NCI-H226 (cell line): ENCODE measurements at regions not wholly inside any gene's neighbourhood (a gene's known extent, or its start where the extent isn't known, plus 50 kb on each side); places are given as distances from the start of the nearest gene placed in this dataset.

Experiments
- DNase-seq: peaks from one replicate; pipeline ENCODE4 v3.0.0-alpha.2; 2015

DNA sequence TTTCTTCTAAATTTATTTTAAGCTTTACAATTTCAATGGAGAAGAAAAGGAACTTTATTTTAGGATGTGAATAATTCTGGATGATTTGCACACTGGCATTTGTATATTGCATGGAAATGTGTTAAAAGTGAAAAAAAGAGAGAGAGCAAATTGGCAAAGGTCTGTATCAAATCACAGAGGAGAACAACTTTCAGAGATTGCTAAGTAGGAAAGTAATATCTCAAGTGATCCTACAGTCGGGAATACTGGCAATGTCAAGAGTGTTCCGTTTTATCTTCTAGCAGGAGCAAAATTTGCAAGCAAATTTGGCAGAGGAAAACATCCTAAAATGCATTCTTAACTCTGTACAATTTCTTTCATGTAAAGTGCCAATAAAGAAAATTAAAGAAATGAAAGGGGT lies 97.1 kb upstream of the TMC3 start:
- no peak for DNase-seq

GRCh38 chr15:81469154-81469553 lies 95.1 kb upstream of the TMC3 start:
- no peak for DNase-seq

DNA sequence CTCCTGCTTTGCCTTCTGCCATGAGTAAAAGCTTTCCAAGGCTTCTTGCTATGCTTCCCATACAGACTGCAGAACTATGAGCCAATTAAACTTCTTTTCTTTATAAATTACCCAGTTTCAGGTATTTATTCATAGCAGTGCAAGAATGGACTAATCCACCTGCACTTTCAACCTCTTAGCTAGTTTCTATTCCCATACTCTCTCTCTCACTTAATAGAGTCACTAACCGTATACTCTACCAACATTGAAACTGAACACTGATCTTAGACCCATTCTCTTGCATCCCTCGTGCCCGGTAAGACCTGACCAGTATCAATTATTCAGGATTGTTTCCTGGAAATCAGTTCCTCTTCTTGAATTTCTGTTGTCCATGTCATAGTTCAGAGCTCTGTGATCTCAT lies 92.7 kb upstream of the TMC3 start:
- DNase-seq: no peak

- DNase-seq: no peak
Measured at GRCh38 chr15:81454024-81454423, 80.0 kb upstream of the TMC3 start.

DNA sequence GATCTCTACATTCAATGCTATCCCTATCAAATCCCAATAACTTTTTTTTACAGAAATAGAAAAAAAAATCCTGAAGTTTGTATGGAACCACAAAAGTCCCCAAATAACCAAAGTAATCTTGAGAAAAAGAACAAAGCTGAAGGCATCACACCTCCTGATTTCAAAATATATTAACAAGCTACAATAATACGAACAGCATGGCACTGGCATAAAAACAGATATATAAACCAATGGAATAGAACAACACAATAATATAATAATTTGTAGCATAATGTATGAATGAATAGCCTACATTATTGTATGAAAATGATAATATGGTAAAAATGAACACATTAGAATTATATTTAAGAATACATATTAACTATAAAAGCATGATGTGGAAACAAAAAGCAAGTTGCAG lies 76.7 kb upstream of the TMC3 start:
- DNase-seq: no peak

- DNase-seq: no peak
Measured at GRCh38 chr15:81449836-81450474, 75.9 kb upstream of the TMC3 start.

DNA sequence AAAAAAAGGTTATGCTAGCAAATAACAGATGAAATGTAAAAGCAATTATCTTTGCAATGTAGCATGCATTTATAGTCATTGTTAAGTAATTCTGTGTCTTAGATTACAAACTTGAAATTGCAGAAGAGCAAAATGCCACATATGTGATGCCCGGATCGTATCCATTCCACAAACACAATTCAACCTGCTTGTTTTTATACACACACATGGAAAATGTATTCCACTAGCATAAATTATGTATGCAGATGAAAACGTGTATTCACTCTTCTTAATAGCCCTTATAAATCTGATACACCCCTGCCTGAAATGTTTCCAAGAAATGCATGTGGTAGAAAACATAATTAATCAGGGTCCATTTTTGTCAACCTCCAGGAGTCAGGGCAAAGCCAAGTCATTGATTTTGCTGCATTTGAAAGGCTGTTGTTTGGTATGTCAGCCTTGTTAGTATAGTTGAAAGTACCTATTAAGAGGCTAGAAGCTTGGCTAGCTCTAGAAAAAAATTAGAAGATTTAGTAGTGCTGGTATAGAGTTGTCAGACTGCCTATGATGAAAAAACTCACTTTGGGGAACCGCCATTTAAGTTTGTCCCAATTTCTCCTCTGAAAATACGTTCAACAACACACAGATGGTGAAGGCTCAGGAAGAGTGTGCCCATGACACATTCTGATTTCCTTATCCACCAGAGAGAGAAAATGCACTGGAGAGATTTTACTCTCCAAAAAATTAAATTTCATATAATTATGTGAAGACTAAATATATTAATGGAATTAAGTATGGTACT lies 69.2 kb upstream of the TMC3 start:
- no peak for DNase-seq

DNA sequence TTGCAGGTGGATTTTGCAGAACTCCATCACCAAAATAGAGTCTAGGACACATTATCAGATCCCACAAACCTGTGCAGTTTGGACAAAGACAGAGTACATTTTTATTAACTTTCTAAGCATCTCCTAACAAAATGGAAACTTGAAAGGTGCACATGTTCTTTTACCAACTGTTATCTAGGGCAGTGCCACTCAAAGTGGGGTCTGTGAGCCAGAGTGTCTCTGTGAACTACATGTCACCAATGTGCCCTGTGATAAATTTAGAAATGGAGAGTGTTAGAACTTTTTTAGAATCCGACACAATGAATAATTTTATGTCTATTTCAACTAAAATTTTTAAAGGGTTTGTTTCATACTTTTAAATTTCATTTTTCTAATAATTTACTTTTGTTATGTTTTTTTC lies 68.4 kb upstream of the TMC3 start:
- no peak for DNase-seq

GRCh38 chr15:81434851-81435250 lies 60.8 kb upstream of the TMC3 start:
- DNase-seq: no peak

- no peak for DNase-seq
Measured at GRCh38 chr15:81433462-81433861, 59.4 kb upstream of the TMC3 start.

GRCh38 chr15:81432179-81432578 lies 58.2 kb upstream of the TMC3 start:
- DNase-seq: no peak

GRCh38 chr15:81427176-81427575 lies 53.2 kb upstream of the TMC3 start:
- no peak for DNase-seq

DNA sequence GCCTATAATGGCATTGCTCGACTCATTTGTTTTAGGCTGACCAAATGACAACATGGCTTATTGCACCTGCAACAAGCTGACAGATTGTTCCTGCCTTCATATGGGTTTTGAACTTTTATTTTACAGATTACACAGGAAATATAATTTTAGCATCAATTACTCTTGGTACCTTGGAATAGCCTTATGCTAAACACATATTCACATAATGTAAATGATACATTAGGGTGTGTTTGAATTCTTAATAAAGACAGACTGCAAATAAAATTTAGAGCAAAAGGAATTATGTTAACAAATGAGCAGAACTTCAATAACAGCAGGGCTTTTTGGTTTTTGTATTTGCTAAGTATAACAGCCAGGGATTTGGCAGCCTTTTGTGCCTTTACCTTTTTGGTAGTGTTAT lies 51.9 kb upstream of the TMC3 start:
- DNase-seq: no peak
